Cerebellar cortex (tissue), 1 donor: ENCODE measurements at regions not wholly inside any gene's neighbourhood (a gene's known extent, or its start where the extent isn't known, plus 50 kb on each side); places are given as distances from the start of the nearest gene placed in this dataset.
"Not testable (repeated sequence)": the region's sequence is repeated elsewhere in the genome, so short reads cannot be mapped to it uniquely, and the experiment has no call there.

Experiments
- DNase-seq: peaks from one replicate; pipeline ENCODE4 v3.0.0-alpha.2; 2015; ENCODE audit warnings: low spot score

DNA sequence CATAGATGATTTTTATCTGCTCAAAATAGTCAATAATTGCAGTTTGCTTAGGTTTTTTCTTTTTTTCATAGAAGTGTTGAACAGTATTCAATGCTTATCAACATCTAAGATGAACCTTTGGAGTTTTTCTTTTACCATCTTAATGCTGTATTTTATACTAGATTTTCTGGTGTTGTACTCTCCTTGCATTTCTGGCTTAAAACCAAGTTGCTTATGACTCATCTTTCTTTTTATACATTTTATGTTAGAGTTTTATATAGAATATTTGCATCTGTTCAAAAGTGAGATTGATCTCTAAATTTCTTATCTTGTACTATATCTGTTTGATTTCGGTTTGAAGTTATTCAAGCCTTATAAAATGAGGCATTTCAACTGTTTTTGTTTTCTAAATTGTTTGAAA lies 232.5 kb downstream of the RFPL4B start:
- no peak for DNase-seq

DNA sequence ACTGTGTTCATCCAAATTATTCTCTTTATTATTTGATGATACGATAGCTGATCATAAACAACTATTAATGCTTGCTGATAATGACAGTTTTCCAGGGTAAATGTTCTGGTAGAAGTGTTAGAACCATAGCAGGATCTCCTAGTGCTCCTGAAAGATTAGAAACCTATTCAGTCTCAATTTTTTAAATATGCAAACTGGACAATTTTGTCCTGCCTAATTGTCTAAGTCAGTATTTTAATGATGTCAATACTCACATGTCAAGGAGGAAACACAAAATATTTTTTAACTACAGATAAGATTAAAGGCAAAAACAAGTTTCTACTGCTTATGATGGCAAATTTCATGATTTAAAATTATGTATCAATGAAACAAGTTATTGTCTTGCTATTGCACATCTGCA lies 233.9 kb downstream of the RFPL4B start:
- no peak for DNase-seq

GRCh38 chr6:112590326-112590725 lies 243.2 kb downstream of the RFPL4B start:
- no peak for DNase-seq

- no peak for DNase-seq
Measured at GRCh38 chr6:112591329-112591728, 244.2 kb downstream of the RFPL4B start.

DNA sequence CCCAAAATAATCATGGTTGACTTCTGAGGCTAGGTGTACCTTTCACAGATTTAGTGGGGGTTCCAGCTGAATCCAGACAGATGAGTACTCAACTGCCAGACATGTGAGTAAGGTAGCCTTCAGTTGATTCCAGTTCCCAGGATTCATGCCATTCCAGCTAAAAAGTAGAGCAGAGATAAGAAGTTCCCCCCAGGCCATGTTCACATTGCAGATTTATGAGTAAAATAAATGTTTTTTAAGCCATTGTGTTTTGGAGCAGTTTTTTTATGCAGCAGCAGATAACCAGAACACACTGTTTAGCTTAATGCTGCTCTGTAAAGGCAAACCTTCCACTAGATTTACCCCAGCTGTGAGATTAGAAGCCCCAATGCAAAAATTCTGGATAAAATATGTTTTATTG lies 245.0 kb downstream of the RFPL4B start:
- DNase-seq = no peak

GRCh38 chr6:112594886-112595594 lies 247.9 kb downstream of the RFPL4B start:
- no peak for DNase-seq

DNA sequence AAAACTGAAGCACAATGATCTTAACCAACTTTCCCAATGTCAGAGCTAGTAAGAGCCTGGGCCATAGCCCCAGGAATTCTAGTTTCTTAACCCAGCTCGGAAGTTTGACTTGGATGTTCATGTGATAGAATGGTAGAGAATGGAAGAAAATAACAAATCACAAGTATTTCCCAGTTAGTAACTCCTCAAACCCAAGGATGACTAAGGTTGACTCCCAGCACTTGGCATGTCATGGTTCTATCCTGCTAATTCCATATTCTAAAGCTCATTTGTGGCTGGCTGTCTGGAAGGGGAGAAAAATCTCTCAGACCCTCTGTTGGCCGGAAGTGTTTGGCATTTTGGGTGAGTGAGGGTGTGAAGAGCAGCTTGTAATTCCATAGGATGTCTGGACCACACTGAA lies 248.7 kb downstream of the RFPL4B start:
- no peak for DNase-seq

DNA sequence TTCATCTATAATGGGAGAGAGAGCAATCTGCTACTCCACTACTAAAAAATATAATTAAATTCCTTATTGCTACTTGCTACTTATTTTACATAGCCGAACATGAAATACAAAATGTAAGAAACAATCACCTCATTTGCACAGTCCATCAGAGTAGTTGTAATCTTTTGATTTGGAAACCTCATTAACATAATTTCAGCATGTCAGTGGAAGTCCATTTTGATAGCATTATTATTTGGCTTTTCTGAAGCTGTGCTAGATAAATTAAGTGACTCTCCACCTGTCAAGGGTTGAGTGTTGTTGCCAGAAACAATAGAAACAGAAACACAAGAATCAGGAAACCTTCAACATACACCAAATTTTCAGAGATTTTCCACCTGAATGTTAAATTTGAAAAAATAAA lies 250.0 kb downstream of the RFPL4B start:
- DNase-seq = no peak

GRCh38 chr6:112600168-112600567 lies 253.0 kb downstream of the RFPL4B start:
- DNase-seq = no peak

GRCh38 chr6:112603726-112604125 lies 256.6 kb downstream of the RFPL4B start:
- DNase-seq = no peak

DNA sequence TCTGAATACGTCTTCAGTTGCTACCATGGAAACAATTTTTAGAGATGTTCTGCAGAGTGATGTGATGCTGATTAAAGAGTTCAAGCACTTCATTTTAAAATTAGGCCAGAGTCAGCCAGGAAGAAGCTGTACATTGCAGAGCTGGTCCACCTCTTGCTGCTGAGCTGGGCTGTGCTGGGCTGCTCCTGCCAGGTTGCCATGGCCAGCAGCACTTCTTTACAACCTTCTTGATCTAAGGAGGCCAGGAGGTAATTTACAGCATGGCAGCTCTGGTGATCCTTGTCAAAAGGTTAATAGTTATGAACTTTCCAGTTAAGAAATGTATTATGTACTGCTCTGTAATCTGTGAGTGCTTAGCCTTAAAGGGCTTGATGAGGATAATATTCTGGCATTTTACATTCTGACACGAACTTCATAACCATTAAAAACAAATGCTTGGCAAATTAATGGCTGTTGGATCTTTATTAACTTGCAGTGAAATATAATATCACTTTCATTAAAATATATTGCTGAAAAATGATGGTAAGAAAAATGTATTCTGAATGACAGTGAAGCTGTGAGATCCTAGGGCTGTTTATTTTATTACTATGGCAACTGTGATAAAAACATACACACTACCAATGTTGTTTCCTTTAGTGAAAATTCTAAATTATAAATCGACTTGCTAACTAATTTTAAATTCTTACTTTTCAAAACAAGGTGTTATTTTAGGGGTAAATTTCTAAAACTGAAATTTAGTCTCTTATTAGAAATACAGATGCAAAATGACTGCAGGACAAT lies 259.7 kb downstream of the RFPL4B start:
- DNase-seq = no peak

DNA sequence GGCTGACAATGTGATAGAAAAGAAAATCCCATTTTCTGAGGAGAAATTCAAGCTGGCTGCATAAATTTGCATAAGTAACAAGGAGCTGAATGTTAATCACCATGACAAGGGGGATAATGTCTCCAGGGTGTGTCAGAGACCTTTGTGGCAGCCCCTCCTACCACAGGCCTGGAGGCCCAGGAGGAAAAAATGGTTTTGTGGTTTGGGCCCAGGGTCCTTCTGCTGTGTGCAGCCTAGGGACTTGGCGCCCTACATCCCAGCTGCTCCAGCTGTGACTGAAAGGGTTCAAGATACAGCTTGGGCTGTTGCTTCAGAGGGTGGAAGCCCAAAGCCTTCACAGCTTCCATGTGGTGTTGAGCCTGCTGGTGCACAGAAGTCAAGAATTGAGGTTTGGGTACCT lies 261.8 kb downstream of the RFPL4B start:
- not testable (repeated sequence) for DNase-seq

DNA sequence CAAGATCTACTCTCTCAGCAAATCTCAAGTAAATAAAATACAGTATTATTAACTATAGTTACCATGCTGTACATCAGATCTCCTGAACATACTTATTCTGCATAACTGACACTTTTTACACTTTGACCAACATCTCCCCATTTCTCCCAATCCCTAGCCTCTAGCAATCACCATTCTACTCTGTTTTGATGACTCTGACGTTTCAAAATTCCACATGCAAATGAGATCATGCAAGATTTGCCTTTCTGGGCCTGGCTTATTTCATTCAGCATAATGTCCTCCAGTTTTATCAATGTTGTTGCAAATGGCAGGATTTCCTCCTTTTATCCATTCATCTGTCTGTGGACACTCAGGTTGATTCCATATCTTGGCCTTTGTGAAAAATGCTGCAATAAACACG lies 266.3 kb downstream of the RFPL4B start:
- no peak for DNase-seq

DNA sequence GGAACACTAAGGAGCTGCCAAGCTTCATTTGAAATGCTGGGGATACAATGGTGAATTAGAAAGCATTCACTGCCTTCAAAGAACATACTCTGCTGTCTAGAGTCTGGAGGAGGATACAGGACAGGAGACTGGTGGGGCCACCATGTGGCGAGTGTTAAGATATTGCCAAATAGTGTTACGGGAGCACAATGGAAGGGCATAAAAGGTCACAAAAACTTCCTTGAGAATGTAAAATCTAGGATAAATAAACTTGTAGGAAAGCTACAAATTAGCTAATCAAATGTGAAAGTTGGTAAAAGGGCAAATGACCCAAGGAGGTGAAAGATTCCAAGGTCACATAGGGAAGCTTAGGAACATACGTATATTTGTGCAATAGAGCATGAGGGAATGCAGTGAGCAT lies 271.7 kb downstream of the RFPL4B start:
- no peak for DNase-seq

- DNase-seq = no peak
Measured at GRCh38 chr6:112620812-112621569, 273.9 kb downstream of the RFPL4B start.

DNA sequence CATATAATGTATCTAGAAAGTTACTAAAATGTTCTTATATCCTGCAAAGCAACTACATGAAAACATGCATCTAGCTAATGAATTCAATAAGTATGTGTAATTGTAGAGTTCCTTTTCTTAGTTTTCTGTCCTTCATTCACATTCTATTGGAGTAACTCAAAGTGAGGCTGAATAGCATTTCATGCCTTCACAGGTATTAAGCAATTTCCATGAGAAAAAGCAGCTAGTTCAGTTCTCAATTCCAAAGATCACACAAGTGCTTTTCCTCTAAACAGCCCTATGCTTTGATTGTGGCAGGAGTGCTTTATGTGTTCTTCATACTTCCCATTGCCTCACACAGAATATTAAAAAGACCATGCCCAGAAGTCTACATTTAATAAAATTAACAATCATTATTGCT lies 274.9 kb downstream of the RFPL4B start:
- no peak for DNase-seq

GRCh38 chr6:112626468-112627082 lies 279.4 kb downstream of the RFPL4B start:
- DNase-seq = no peak

DNA sequence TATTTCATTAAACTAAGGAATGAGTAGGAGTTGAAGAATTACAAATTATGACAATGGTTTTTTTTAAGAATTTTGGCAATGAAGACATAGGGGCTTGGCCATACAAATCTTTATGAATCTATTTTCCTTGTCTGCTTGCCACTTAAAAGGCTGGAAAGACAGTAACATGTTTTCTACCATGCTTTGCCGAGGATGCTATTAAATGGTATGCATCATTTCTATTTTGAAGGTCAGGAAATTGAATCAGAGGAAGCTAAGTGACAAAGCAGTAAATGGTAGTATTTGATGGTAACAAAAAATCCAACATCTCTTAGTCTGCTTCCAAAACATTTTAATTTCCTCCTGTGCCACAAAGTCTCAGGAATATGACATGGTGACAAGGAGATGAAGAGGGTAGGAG lies 287.2 kb downstream of the RFPL4B start:
- DNase-seq = no peak

GRCh38 chr6:112636650-112637262 lies 289.6 kb downstream of the RFPL4B start:
- DNase-seq = no peak

DNA sequence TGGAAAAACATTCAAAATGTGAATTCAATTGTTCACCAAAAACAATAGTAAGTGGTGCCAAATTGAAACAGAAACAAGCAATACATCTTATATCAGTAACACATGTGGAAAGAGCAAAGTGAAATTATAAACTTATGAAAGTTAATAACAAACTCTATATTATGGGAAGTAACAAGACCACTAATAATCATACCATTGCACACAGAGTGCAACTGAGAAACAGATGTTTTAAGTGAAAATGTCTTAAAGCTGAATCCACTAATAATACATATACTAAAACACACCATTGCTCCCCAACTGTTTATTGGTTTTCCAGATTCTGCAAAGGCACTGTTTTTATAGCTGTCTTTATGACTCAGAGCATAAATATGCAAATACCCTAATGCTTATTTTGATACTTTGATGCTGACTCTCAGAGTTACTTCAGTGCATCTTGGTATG lies 292.3 kb downstream of the RFPL4B start:
- DNase-seq = no peak

DNA sequence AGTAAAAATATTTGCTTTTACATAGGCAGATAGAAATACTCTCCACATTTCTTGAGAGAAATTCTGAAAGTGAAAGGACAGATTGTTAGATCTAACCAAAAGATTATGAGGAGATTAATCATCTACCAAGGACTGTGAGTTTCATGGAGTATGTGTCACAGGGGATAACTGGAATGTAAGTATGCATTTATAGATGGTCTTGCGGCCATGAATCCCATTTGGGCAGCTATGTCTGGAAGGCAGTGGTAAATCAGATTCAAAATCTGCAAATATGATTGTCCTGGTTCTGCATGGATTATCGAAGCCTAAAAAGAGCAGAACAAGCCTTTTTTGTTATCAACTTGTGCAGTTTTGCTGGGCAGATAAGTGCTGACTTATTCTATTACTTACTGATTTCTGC lies 293.8 kb downstream of the RFPL4B start:
- no peak for DNase-seq

DNA sequence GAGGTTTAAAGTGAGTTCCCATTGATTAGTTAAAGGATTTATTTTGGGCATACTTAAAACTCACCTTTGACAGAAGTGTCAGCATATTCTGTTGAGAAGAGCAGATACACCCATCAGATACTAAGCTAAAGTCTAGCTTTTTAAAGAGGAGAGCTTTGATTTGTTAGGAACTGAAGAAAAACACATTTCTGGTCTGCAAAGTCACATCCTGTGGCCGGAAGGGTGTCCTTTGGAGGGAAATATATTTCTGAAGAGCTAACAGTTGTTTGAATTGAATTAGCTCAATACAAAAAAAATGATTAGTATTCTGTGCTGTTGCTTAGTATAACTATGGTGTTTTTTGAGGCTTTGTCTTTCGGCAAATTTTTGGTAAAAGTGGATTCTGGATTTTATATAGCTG lies 302.7 kb downstream of the RFPL4B start:
- no peak for DNase-seq
